H1 (cell line): ENCODE measurements at regions not wholly inside any gene's neighbourhood (a gene's known extent, or its start where the extent isn't known, plus 50 kb on each side); places are given as distances from the start of the nearest gene placed in this dataset.

Experiments
- CTCF ChIA-PET: fragments of 300-600 bp; sonication (Branson Sonifier 250); formaldehyde crosslinking; loops from one replicate; lab custom pipeline; 2021; ENCODE audit not compliant: partially characterized antibody; lab: Charles Lee
- POLR2A ChIA-PET: fragments of 300-600 bp; sonication (Branson Sonifier 250); formaldehyde crosslinking; loops from one replicate; lab custom pipeline; 2021; ENCODE audit warnings: inconsistent platforms; ENCODE audit not compliant: partially characterized antibody; lab: Charles Lee
- DNase-seq, 2 experiments: peaks; one replicate each; pipeline versions ENCODE4 v3.0.0 to v3.0.0-alpha.2; 2010 to 2022; ENCODE audit warnings: low spot score in 2 of 2, low read depth in 1 of 2, mixed read lengths in 1 of 2
- FAIRE-seq: peaks from 2 replicates; lab custom pipeline; 2011; peaks lifted over from hg19 to GRCh38; lab: Jason Lieb, UNC
- H2AFZ ChIP-seq: 2 replicates; pipeline ENCODE4 v1.8.1; 2012; ENCODE audit warnings: low read length, inconsistent platforms
- H2AK5ac ChIP-seq: 2 replicates; pipeline ENCODE4 v1.6.1; 2013; ENCODE audit warnings: low read depth, low read length
- H2BK120ac ChIP-seq: replicated peaks from 2 replicates; pipeline ENCODE3; 2013; ENCODE audit warnings: low read depth, low read length, inconsistent platforms
- H2BK12ac ChIP-seq: 2 replicates; pipeline ENCODE4 v1.6.1; 2013; ENCODE audit warnings: low read depth, low read length
- H2BK15ac ChIP-seq: 2 replicates; pipeline ENCODE4 v1.6.1; 2013; ENCODE audit warnings: low read length
- H2BK20ac ChIP-seq: 2 replicates; pipeline ENCODE4 v1.6.1; 2013; ENCODE audit warnings: low read length
- H2BK5ac ChIP-seq: 2 replicates; pipeline ENCODE4 v1.6.1; 2013; ENCODE audit warnings: low read depth, low read length
- H3K14ac ChIP-seq: 2 replicates; pipeline ENCODE4 v1.6.1; 2013; ENCODE audit warnings: inconsistent platforms; ENCODE audit not compliant: insufficient read length
- H3K18ac ChIP-seq: 2 replicates; pipeline ENCODE4 v1.6.1; 2013; ENCODE audit warnings: low read length; ENCODE audit errors: extremely low read depth
- H3K23ac ChIP-seq: 2 replicates; pipeline ENCODE4 v1.6.1; 2013; ENCODE audit warnings: inconsistent platforms; ENCODE audit not compliant: insufficient read length
- H3K23me2 ChIP-seq: 2 replicates; pipeline ENCODE4 v1.6.1; 2013; ENCODE audit warnings: low read depth, low read length
- H3K27ac ChIP-seq: 2 replicates; pipeline ENCODE4 v1.6.1; 2011; ENCODE audit warnings: low read depth, low read length, inconsistent platforms
- H3K27me3 ChIP-seq, 4 experiments: replicated peaks in 1 of 4; 1 replicate in 1 of 4; 2 replicates in 3 of 4; pipeline versions ENCODE4 v1.6.1 to v1.8.1; 2011 to 2013; ENCODE audit warnings: low read length in 3 of 4, mild to moderate bottlenecking in 3 of 4, inconsistent platforms in 2 of 4, mixed read lengths in 2 of 4, moderate library complexity in 1 of 4; ENCODE audit not compliant: control insufficient read depth in 3 of 4, insufficient read depth in 3 of 4; ENCODE audit errors: extremely low read depth in 1 of 4
- H3K36me3 ChIP-seq, 4 experiments: 2 replicates each; pipeline versions ENCODE4 v1.6.1 to v1.8.1; 2011 to 2013; ENCODE audit warnings: mild to moderate bottlenecking in 4 of 4, low read length in 3 of 4, moderate library complexity in 2 of 4, control low read depth in 1 of 4, inconsistent platforms in 1 of 4; ENCODE audit not compliant: insufficient read depth in 4 of 4, control insufficient read depth in 2 of 4
- H3K4ac ChIP-seq: replicated peaks from 2 replicates; pipeline ENCODE3; 2013; ENCODE audit warnings: low read length, low read depth, mixed read lengths, inconsistent platforms; ENCODE audit not compliant: insufficient read length
- H3K4me1 ChIP-seq, 4 experiments: replicated peaks in 1 of 4; 1 replicate in 1 of 4; 2 replicates in 3 of 4; pipeline versions ENCODE4 v1.6.1 to v1.8.1; 2011 to 2013; ENCODE audit warnings: low read length in 3 of 4, inconsistent platforms in 2 of 4, mixed read lengths in 1 of 4; ENCODE audit not compliant: insufficient read depth in 4 of 4, control insufficient read depth in 3 of 4
- H3K4me2 ChIP-seq, 2 experiments: 2 replicates each; pipeline versions ENCODE4 v1.6.1 to v1.8.1; 2011 to 2013; ENCODE audit warnings: low read depth in 2 of 2, low read length in 2 of 2, control low read depth in 1 of 2, inconsistent platforms in 1 of 2, mild to moderate bottlenecking in 1 of 2; ENCODE audit not compliant: insufficient read depth in 1 of 2
- H3K4me3 ChIP-seq, 4 experiments: fragments of 200-600, 300-600 bp in 1 of 4; sonication (generic), shearing (Covaris generic), sonication (Bioruptor Twin) in 1 of 4; 2 replicates each; pipeline versions ENCODE4 v1.5.1 to v1.8.1; 2011 to 2016; ENCODE audit warnings: low read length in 4 of 4, low read depth in 3 of 4, control low read depth in 2 of 4, inconsistent platforms in 2 of 4, mild to moderate bottlenecking in 2 of 4, mixed read lengths in 1 of 4, moderate library complexity in 1 of 4; ENCODE audit not compliant: insufficient read depth in 2 of 4; ENCODE audit errors: extremely low read depth in 1 of 4
- H3K56ac ChIP-seq: replicated peaks from 2 replicates; pipeline ENCODE3; 2013; ENCODE audit warnings: low read depth, mild to moderate bottlenecking, mixed read lengths, low read length, inconsistent platforms; ENCODE audit not compliant: insufficient read length
- H3K79me1 ChIP-seq: 2 replicates; pipeline ENCODE4 v1.6.1; 2013; ENCODE audit warnings: low read depth, low read length, control low read depth
- H3K79me2 ChIP-seq, 2 experiments: 2 replicates each; pipeline versions ENCODE4 v1.6.1 to v1.8.1; 2012 to 2013; ENCODE audit warnings: low read length in 2 of 2, mild to moderate bottlenecking in 2 of 2, inconsistent platforms in 1 of 2; ENCODE audit not compliant: insufficient read depth in 2 of 2, control insufficient read depth in 1 of 2
- H3K9ac ChIP-seq, 4 experiments: replicated peaks in 1 of 4; 1 replicate in 1 of 4; 2 replicates in 3 of 4; pipeline versions ENCODE4 v1.6.1 to v1.8.1; 2011 to 2013; ENCODE audit warnings: low read depth in 3 of 4, low read length in 3 of 4, control low read depth in 2 of 4, mild to moderate bottlenecking in 2 of 4, moderate library complexity in 2 of 4, inconsistent platforms in 1 of 4; ENCODE audit errors: extremely low read depth in 1 of 4
- H3K9me3 ChIP-seq, 2 experiments: 2 replicates each; pipeline versions ENCODE4 v1.6.1 to v1.8.1; 2012 to 2013; ENCODE audit warnings: mild to moderate bottlenecking in 2 of 2, moderate library complexity in 2 of 2, control low read depth in 1 of 2, inconsistent platforms in 1 of 2, low read depth in 1 of 2, low read length in 1 of 2, mixed read lengths in 1 of 2; ENCODE audit not compliant: insufficient read depth in 2 of 2
- H4K20me1 ChIP-seq, 2 experiments: replicated peaks in 1 of 2; 2 replicates each; pipeline versions ENCODE3 to v1.8.1; 2011 to 2013; ENCODE audit warnings: inconsistent platforms in 2 of 2, low read length in 2 of 2, mild to moderate bottlenecking in 1 of 2; ENCODE audit not compliant: insufficient read depth in 2 of 2, control insufficient read depth in 1 of 2
- H4K5ac ChIP-seq: 2 replicates; pipeline ENCODE4 v1.6.1; 2013; ENCODE audit warnings: low read length, low read depth, mixed read lengths, inconsistent platforms; ENCODE audit not compliant: insufficient read length
- H4K8ac ChIP-seq: 2 replicates; pipeline ENCODE4 v1.8.0; 2013; ENCODE audit warnings: mild to moderate bottlenecking, moderate library complexity, low read length, inconsistent platforms; ENCODE audit not compliant: insufficient read depth; ENCODE audit errors: extremely low read depth
- H4K91ac ChIP-seq: replicated peaks from 2 replicates; pipeline ENCODE3; 2013; ENCODE audit warnings: low read length, mixed read lengths, inconsistent platforms; ENCODE audit not compliant: insufficient read length
- ATF2 ChIP-seq: IDR thresholded peaks from 2 replicates; pipeline ENCODE4 v1.6.1; 2012; ENCODE audit warnings: low read length, inconsistent platforms
- CHD1 ChIP-seq: IDR thresholded peaks from 2 replicates; pipeline ENCODE4 v1.6.1; 2012; ENCODE audit warnings: low read depth, low read length, improper control_type of control experiment
- MAFK ChIP-seq: IDR thresholded peaks from 2 replicates; pipeline ENCODE4 v1.6.1; 2012; ENCODE audit warnings: low read depth, mild to moderate bottlenecking, improper control_type of control experiment, low read length
- SAP30 ChIP-seq: fragments of 300-600 bp; sonication (generic); IDR thresholded peaks from 2 replicates; pipeline ENCODE4 v1.7.1; 2012; ENCODE audit warnings: low read length, moderate library complexity, mild to moderate bottlenecking, inconsistent platforms; ENCODE audit not compliant: insufficient read depth, insufficient replicate concordance
- SP4 ChIP-seq: IDR thresholded peaks from 2 replicates; pipeline ENCODE4 v1.6.1; 2012; ENCODE audit warnings: low read length, inconsistent platforms
- SUZ12 ChIP-seq: fragments of 200-600 bp; sonication (generic); IDR thresholded peaks from 2 replicates; pipeline ENCODE4 v1.6.1; 2012; ENCODE audit warnings: mild to moderate bottlenecking, inconsistent platforms, low read length, moderate library complexity, mixed read lengths
- USF2 ChIP-seq: IDR thresholded peaks from 2 replicates; pipeline ENCODE4 v1.6.1; 2011; ENCODE audit warnings: low read length, improper control_type of control experiment
- ZNF274 ChIP-seq: IDR thresholded peaks from 2 replicates; pipeline ENCODE4 v1.7.0; 2012; ENCODE audit warnings: low read length, borderline replicate concordance; ENCODE audit errors: extremely low read depth
- WGBS, 2 experiments: shearing (Covaris generic) in 1 of 2; methylation state at CpG; one replicate each; pipeline versions ENCODE4 v1.1.6 to v1.1.7; 2013 to 2015; ENCODE audit warnings: low lambda C conversion rate in 2 of 2, mixed read lengths in 2 of 2, inconsistent platforms in 1 of 2, low coverage in 1 of 2, missing lambda C conversion rate in 1 of 2; ENCODE audit not compliant: insufficient replicate concordance in 2 of 2, insufficient coverage in 1 of 2, insufficient read length in 1 of 2; ENCODE audit errors: extremely low coverage in 1 of 2, missing lambda C conversion rate in 1 of 2; 5-methylcytosine and 5-hydroxymethylcytosine counted together

GRCh38 chr20:9889270-9889981 is 50.5 kb upstream of the PAK5 start:
- whole genome bisulfite sequencing, 2 experiments = 87% methylated on average over 6 of the region's 6 CpGs; no CpG with 5 or more reads in 1 of the 2 experiments

More at GRCh38 chr20:9889270-9889981, 50.5 kb upstream of the PAK5 start:
- no peaks in the 10 kb centered on the region for H4K20me1 ChIP-seq
- H3K18ac ChIP-seq = no peak overlapping the region
- H2BK15ac ChIP-seq = no peak overlapping the region
- H3K27ac ChIP-seq = no peak overlapping the region
- no peak overlapping the region for H3K4ac ChIP-seq
- no peak overlapping the region for H3K4me2 ChIP-seq
- H3K27me3 ChIP-seq = no peaks in the 10 kb centered on the region
- H2BK20ac ChIP-seq = no peak overlapping the region
- no peak overlapping the region for H4K5ac ChIP-seq
- no peak overlapping the region for H2AK5ac ChIP-seq
- FAIRE-seq (no peak), DNase-seq (no peak)
- no peaks in the 10 kb centered on the region for H3K4me1 ChIP-seq
- H3K23me2 ChIP-seq = no peaks in the 10 kb centered on the region; the same call in 1 of the 2 replicates
- TF ChIP-seq ATF2 = no peak
- no peak for TF ChIP-seq SAP30
- no peak for TF ChIP-seq SP4
- TF ChIP-seq MAFK = no peak
- TF ChIP-seq CHD1 = no peak
- TF ChIP-seq SUZ12 = no peak
- TF ChIP-seq USF2 = no peak
- TF ChIP-seq ZNF274 = no peak
- ChIA-PET CTCF (interaction anchor here (0.9 to 2.0 kb wide), 3 partner anchors 12 to 269 kb away, joined by 3 to 11 read pairs (median 3); no protein-coding TSS in a partner anchor), POLR2A (no interaction called here)
- no peaks in the 10 kb centered on the region for H3K36me3 ChIP-seq
- no peaks in the 10 kb centered on the region for H3K79me1 ChIP-seq
- H4K91ac ChIP-seq = no peak overlapping the region
- H3K56ac ChIP-seq = no peak overlapping the region
- H3K4me3 ChIP-seq = no peak overlapping the region
- H2AFZ ChIP-seq = no peak overlapping the region
- H2BK5ac ChIP-seq = no peak overlapping the region
- no peak overlapping the region for H3K14ac ChIP-seq
- H4K8ac ChIP-seq = no peak overlapping the region
- no peaks in the 10 kb centered on the region for H3K9me3 ChIP-seq
- H3K9ac ChIP-seq = no peak overlapping the region
- H2BK12ac ChIP-seq = no peak overlapping the region
- no peak overlapping the region for H3K23ac ChIP-seq
- H3K79me2 ChIP-seq = no peaks in the 10 kb centered on the region
- H2BK120ac ChIP-seq = no peak overlapping the region
